DOHH2 (cell line): ENCODE measurements at regions not wholly inside any gene's neighbourhood (a gene's known extent, or its start where the extent isn't known, plus 50 kb on each side); places are given as distances from the start of the nearest gene placed in this dataset.

Experiments used
- CTCF ChIP-seq: fragments of 200-600 bp; sonication (generic); IDR thresholded peaks from one replicate; pipeline ENCODE4 v1.5.1; 2014; ENCODE audit warnings: antibody characterized with exemption, mild to moderate bottlenecking, low read depth, low read length; ENCODE audit not compliant: poor library complexity, severe bottlenecking
- EZH2phosphoT487 ChIP-seq: fragments of 200-600 bp; sonication (generic); IDR thresholded peaks from 2 replicates; pipeline ENCODE4 v1.6.1; 2017; ENCODE audit warnings: borderline replicate concordance, mild to moderate bottlenecking, antibody characterized with exemption, low read length, moderate library complexity, mixed read lengths

DNA sequence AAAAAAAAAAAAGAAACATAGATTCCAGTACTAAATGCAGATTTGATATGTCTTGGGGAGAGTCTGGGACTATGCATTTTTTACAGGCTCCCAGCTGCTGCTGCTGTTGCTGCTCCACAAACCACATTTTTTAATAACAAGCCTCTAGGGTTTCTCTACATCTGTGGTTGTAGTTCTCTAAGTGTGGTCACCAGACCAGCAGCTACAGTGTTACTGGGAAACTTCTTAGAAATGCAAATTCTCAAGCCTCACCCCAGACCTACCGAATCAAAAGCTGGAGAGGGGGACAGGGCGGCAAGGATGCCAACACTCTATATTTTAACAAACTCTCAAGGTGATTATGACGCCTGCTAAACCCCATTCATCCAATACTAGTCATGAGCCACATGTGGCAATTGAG is 293.4 kb upstream of the PTGER4 start:
- no peak for TF ChIP-seq CTCF
- TF ChIP-seq EZH2phosphoT487: no peak
